ENCODE measurements at regions not wholly inside any gene's neighbourhood (a gene's known extent, or its start where the extent isn't known, plus 50 kb on each side); places are given as distances from the start of the nearest gene placed in this dataset.

GRCh38 chr17:73933871-73934270 lies 269.6 kb upstream of the RPL38 start:
- H3K4me3 ChIP-seq (ENCODE audit: low read length): no peak overlapping the region
- no peak overlapping the region for H3K27ac ChIP-seq (ENCODE audit: low read length)
- TF ChIP-seq, protein P1, sequence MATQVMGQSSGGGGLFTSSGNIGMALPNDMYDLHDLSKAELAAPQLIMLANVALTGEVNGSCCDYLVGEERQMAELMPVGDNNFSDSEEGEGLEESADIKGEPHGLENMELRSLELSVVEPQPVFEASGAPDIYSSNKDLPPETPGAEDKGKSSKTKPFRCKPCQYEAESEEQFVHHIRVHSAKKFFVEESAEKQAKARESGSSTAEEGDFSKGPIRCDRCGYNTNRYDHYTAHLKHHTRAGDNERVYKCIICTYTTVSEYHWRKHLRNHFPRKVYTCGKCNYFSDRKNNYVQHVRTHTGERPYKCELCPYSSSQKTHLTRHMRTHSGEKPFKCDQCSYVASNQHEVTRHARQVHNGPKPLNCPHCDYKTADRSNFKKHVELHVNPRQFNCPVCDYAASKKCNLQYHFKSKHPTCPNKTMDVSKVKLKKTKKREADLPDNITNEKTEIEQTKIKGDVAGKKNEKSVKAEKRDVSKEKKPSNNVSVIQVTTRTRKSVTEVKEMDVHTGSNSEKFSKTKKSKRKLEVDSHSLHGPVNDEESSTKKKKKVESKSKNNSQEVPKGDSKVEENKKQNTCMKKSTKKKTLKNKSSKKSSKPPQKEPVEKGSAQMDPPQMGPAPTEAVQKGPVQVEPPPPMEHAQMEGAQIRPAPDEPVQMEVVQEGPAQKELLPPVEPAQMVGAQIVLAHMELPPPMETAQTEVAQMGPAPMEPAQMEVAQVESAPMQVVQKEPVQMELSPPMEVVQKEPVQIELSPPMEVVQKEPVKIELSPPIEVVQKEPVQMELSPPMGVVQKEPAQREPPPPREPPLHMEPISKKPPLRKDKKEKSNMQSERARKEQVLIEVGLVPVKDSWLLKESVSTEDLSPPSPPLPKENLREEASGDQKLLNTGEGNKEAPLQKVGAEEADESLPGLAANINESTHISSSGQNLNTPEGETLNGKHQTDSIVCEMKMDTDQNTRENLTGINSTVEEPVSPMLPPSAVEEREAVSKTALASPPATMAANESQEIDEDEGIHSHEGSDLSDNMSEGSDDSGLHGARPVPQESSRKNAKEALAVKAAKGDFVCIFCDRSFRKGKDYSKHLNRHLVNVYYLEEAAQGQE (IDR thresholded peaks at IDR 0.05; ENCODE audit: borderline replicate concordance): no peak
- TF ChIP-seq EP300 (conservative IDR thresholded peaks at IDR 0.05; ENCODE audit: poor library complexity, severe bottlenecking): no peak
- no peak for TF ChIP-seq POLR2AphosphoS5 (IDR thresholded peaks at IDR 0.05)
- no peak for TF ChIP-seq EZH2 (IDR thresholded peaks at IDR 0.05; ENCODE audit: borderline replicate concordance, insufficient read depth, low read length, poor library complexity, severe bottlenecking)
- no peak for TF ChIP-seq CTCF (IDR thresholded peaks at IDR 0.05; ENCODE audit: poor library complexity, severe bottlenecking)
- TF ChIP-seq TAF1 (IDR thresholded peaks at IDR 0.05; ENCODE audit: low read depth): no peak
- TF ChIP-seq MXI1 (conservative IDR thresholded peaks at IDR 0.05; ENCODE audit: poor library complexity, severe bottlenecking): no peak
- no peak for TF ChIP-seq SMC3 (conservative IDR thresholded peaks at IDR 0.05; ENCODE audit: poor library complexity)
- no peak for TF ChIP-seq RAD21 (conservative IDR thresholded peaks at IDR 0.05)
- no peaks in the 10 kb centered on the region for H4K20me1 ChIP-seq (ENCODE audit: insufficient read depth)
- H3K27me3 ChIP-seq (ENCODE audit: insufficient read depth, low read depth, low read length): no peaks in the 10 kb centered on the region
- no peak overlapping the region for H3K9ac ChIP-seq (ENCODE audit: low read length)
- H3K79me2 ChIP-seq (replicated peaks; ENCODE audit: insufficient read depth, low read length): no peaks in the 10 kb centered on the region
- H3F3A ChIP-seq (ENCODE audit: insufficient read depth, low read length, poor library complexity, severe bottlenecking): no peaks in the 10 kb centered on the region
- H2AFZ ChIP-seq (ENCODE audit: low read depth, low read length): no peak overlapping the region
- no peak overlapping the region for H3K4me2 ChIP-seq (ENCODE audit: low read length)
- H3K36me3 ChIP-seq (ENCODE audit: insufficient read depth, low read length): no peaks in the 10 kb centered on the region
- H3K9me2 ChIP-seq (ENCODE audit: insufficient read depth, low read length): no peaks in the 10 kb centered on the region
- no peaks in the 10 kb centered on the region for H3K9me3 ChIP-seq (ENCODE audit: low read length)

GRCh38 chr17:73934696-73935095 lies 268.8 kb upstream of the RPL38 start:
- Histone ChIP-seq H3K9me2 (ENCODE audit: insufficient read depth, low read length) (no peaks in the 10 kb centered on the region), H3K79me2 (replicated peaks; ENCODE audit: insufficient read depth, low read length) (no peaks in the 10 kb centered on the region)

More at GRCh38 chr17:73934696-73935095, 268.8 kb upstream of the RPL38 start:
- TF ChIP-seq CTCF (IDR thresholded peaks at IDR 0.05; ENCODE audit: poor library complexity, severe bottlenecking) (no peak), MXI1 (conservative IDR thresholded peaks at IDR 0.05; ENCODE audit: poor library complexity, severe bottlenecking) (no peak), EZH2 (IDR thresholded peaks at IDR 0.05; ENCODE audit: borderline replicate concordance, insufficient read depth, low read length, poor library complexity, severe bottlenecking) (no peak), SMC3 (conservative IDR thresholded peaks at IDR 0.05; ENCODE audit: poor library complexity) (no peak), TAF1 (IDR thresholded peaks at IDR 0.05; ENCODE audit: low read depth) (no peak), POLR2AphosphoS5 (IDR thresholded peaks at IDR 0.05) (no peak), RAD21 (conservative IDR thresholded peaks at IDR 0.05) (no peak), EP300 (conservative IDR thresholded peaks at IDR 0.05; ENCODE audit: poor library complexity, severe bottlenecking) (no peak)
- TF ChIP-seq, protein P1 (IDR thresholded peaks at IDR 0.05; ENCODE audit: borderline replicate concordance): no peak
- no peaks in the 10 kb centered on the region for H3K36me3 ChIP-seq (ENCODE audit: insufficient read depth, low read length)
- no peaks in the 10 kb centered on the region for H3F3A ChIP-seq (ENCODE audit: insufficient read depth, low read length, poor library complexity, severe bottlenecking)
- H2AFZ ChIP-seq (ENCODE audit: low read depth, low read length): no peak overlapping the region
- no peaks in the 10 kb centered on the region for H3K27me3 ChIP-seq (ENCODE audit: insufficient read depth, low read depth, low read length)
- H3K4me2 ChIP-seq (ENCODE audit: low read length): no peak overlapping the region
- no peak overlapping the region for H3K4me3 ChIP-seq (ENCODE audit: low read length)
- no peaks in the 10 kb centered on the region for H3K9me3 ChIP-seq (ENCODE audit: low read length)
- H4K20me1 ChIP-seq (ENCODE audit: insufficient read depth): no peaks in the 10 kb centered on the region
- no peak overlapping the region for H3K9ac ChIP-seq (ENCODE audit: low read length)
- no peak overlapping the region for H3K27ac ChIP-seq (ENCODE audit: low read length)

All from neural cell (in vitro differentiated cells).